HTR-8/SVneo (cell line): ENCODE measurements at regions not wholly inside any gene's neighbourhood (a gene's known extent, or its start where the extent isn't known, plus 50 kb on each side); places are given as distances from the start of the nearest gene placed in this dataset.
"Not testable (repeated sequence)": the region's sequence is repeated elsewhere in the genome, so short reads cannot be mapped to it uniquely, and the experiment has no call there.

Experiments used
- DNase-seq: peaks from one replicate; pipeline ENCODE4 v3.0.0; 2011; ENCODE audit warnings: low spot score, mixed read lengths; ENCODE audit not compliant: insufficient read length
- FAIRE-seq: peaks from 2 replicates; lab custom pipeline; 2011; peaks lifted over from hg19 to GRCh38; lab: Jason Lieb, UNC

DNA sequence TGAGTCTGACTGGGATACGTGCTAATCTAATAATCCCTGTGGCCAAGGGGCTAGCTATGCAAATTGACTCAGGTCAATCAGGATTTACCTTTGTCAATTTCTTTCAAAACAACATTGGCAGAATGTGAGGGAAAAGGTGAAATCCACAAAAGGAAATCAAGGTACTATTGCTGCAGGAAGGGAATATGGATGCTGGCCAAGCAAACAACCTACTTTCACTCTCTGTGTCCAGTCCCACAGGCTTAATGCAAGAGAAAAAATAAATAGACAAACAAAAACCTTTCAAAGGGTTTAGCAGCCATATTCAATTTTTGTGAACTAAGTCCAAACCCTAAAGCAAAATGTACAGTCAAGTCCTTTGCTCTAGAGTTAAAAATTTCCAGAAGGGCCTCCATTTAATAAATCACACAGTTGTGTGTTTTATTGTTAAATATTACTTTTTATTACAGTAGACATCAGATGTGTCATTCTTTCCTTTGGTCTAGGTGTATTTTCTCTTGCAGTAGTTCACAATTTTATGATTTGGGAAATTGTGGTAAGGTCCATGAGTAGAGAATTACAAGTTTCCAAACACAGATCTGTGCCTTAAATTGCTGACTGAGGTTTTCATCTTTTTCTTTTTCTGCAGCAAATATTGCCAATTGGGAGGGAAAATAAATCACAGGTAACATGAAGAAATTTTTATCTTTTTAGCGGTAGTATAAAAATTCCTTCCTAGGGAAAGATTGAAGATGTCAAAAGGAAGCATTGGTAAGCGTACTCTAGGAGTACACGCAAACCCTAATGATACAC is 309.1 kb downstream of the DMAC1 start:
- DNase-seq (no peak), FAIRE-seq (no peak)

DNA sequence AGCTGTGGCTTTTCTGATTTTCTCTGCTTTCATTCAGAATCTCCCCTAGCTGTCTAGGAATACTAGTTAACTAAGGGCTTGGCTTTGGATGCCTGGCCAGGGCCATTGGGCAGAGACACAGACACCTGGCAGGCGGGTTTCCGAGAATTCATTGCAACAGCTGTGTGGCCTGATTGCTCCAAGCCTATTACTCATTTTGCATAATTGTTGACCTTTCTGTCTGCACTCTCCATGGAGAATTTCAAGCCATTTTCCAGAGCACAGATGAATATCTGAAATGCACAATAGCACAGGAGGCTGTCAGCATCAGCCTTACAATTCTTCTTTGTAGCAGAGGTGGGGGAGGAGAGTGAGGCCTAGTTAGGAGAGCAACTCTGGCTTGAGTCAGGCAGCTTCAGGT is 310.5 kb downstream of the DMAC1 start:
- DNase-seq (no peak), FAIRE-seq (no peak)

- DNase-seq, FAIRE-seq: not testable (repeated sequence)
These were observed 315.6 kb downstream of the DMAC1 start for GRCh38 chr9:7484014-7484413.

DNA sequence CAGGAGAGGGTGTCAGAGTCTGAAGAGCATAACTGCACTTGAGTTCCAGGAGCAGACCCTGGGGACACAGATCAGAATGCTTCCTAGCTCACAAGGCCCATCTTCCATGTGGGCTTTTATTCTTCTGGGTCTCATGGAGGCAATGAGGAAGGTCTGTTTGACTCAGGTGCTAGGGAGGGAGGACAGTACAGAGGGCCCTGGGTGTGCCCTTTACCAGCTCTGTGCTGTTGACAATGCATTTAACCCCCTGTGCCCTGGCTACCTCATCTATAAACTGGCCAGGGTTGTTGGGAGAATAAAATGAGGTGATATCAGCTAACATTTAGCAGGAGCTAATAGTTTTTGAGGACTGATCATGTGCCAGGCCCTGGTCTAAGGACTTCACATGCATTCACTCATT is 318.0 kb downstream of the DMAC1 start:
- no peak for DNase-seq
- no peak for FAIRE-seq

GRCh38 chr9:7479300-7479699 is 320.3 kb downstream of the DMAC1 start:
- FAIRE-seq (no peak), DNase-seq (no peak)

GRCh38 chr9:7478646-7479045 is 320.9 kb downstream of the DMAC1 start:
- DNase-seq (no peak), FAIRE-seq (no peak)

GRCh38 chr9:7467186-7467585 is 332.4 kb downstream of the DMAC1 start:
- FAIRE-seq = no peak

DNA sequence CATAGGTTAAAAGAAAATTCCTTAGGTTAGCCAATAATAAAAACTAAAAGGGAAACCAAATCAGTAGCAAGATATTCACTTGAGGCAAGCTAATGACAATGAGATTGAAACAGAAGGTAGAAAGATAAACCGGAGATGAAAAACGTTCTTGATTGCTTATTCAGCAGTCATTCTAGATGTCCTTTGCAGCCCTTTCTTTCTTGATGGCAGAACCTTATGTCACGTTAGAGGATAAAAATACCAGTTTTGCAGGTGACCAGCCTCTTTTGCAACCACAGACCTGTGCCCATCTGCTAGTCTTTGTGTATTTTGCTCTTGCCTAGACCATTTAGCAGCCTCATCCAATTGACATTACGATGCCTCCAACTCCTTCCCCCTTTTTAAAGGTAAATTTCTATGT is 337.8 kb downstream of the DMAC1 start:
- no peak for FAIRE-seq
- DNase-seq = no peak

More at GRCh38 chr9:7467186-7467585, 332.4 kb downstream of the DMAC1 start:
- DNase-seq = no peak

GRCh38 chr9:7456793-7457530 is 342.6 kb downstream of the DMAC1 start:
- DNase-seq (no peak), FAIRE-seq (no peak)

DNA sequence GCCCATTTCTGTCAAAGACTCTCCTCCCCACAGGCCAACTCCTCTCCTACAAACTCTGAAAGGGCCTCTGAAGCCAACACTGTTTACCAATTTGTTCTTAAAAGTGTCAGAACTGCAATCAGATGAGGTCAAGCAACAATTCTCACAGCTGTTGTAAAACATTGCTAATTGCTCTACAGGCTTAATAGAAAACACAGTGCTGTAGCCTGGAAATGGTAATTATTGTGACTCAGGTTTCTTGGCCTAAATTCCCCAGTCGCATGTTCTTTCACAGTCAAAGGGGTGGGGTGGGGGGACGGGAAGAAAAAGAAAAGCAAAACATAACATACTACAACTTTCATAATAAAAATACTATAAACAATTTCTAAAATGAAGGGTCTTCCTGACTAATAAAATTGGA is 343.2 kb downstream of the DMAC1 start:
- no peak for DNase-seq
- FAIRE-seq = no peak

DNA sequence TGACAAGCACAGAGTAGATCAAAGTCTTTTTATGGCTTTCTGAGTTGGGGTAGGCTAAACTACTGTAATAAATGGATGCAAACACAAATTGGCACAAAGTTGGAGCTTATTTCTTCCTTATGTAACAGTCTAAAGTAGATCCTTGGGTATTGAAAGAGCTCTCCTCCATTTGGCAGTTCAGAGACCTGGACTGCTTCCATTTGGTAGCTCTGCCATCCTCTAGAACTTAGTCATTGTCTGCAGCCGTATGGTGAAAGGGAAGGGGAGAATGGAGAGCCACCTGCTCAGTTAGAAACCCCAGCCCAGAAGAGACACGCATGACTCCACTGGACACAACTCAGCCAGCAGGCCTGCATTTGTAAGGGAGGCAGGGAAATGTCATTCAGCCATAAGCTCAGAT is 345.0 kb downstream of the DMAC1 start:
- FAIRE-seq (no peak), DNase-seq (no peak)

DNA sequence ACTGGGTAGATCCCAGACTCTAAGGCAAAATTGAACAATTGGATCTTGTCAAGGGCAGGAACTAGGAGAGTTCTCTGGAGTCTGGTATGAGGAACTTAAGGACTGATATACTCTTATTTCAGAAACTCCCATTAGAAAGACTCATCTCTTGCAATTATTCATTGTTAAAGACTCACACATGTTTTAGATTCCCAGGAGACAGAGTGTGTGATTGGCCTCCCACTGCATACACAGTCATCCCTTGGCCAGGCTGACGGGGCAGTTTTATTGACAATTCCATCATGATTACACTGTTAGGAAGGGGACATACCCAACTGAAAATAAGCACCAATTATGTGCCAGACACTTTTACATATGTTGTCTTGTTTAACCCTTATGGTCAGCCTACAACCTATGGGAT is 347.2 kb downstream of the DMAC1 start:
- DNase-seq = no peak
- FAIRE-seq = no peak

DNA sequence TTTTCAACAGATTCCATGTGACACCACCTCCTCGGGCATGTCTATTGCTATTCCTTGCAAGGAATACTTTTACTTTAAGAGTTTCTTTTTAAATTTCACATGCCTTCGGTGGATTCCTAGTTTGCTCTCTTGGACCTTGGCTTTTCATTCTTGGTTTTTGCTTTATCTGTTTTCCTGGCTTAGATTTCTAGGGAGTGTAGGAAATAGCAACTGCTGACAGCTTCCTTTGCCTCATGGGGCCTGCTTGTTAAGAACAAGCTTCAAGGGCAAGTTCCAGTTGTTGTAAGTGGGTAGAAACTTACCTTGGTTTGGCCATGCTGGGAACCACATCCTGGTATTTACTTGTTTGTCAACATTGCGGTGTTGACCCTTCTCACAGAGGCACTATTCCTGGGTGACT is 348.5 kb downstream of the DMAC1 start:
- FAIRE-seq (no peak), DNase-seq (no peak)

- DNase-seq (no peak), FAIRE-seq (no peak)
These were observed 356.0 kb downstream of the DMAC1 start for GRCh38 chr9:7443541-7443940.

DNA sequence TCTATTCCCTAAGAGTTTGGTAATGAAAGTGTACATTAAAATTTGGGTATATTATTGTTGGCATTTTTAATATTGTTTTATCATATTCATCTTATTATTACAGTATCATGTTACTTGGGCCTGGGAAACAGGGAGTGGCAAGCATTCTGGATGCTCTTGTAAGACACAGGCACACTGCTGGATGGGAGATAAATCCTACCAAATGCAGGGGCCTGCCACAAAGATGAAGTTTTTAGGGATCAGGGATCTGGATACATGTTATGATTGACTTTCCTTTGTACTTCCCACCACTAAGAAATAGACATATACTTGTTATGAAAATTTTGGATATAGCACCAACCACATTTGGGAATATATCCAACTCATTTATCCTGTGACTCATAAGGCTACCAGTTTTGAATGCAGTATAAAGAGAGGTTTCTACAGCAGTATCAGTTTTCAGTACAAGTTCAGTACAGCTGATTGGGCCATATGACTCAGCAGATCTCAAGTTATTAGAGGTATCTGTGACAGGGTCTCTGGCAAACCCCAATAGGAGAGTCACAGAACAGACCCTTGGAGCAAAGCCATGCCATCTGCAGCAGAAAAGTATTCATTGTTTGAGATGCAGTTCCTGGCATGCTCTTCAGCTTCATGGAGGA is 360.1 kb downstream of the DMAC1 start:
- DNase-seq (no peak), FAIRE-seq (no peak)

- DNase-seq (no peak), FAIRE-seq (no peak)
These were observed 362.8 kb downstream of the DMAC1 start for GRCh38 chr9:7436754-7437153.

GRCh38 chr9:7433508-7434292 is 365.9 kb downstream of the DMAC1 start:
- DNase-seq = no peak
- FAIRE-seq = no peak

DNA sequence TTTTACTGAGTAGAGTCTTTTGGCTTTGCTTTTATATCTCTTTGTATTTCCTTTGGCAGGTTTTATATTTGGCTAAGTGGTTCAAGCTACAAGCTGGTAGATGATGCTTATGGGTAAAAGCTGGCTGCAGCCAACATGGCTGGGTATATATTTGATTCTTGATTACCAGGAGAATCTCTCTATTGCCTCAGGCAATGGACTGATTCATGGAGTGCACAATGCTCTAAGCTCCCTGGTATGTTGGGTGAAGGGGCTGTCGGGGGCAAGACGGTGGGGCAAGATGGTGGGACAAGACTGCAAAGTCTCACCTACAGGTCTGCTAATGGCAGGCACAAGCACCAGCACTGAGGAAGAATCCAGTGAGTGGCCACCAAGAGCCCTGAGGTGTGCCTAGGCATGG is 366.6 kb downstream of the DMAC1 start:
- no peak for DNase-seq
- FAIRE-seq = no peak

GRCh38 chr9:7417397-7417796 is 382.2 kb downstream of the DMAC1 start:
- DNase-seq, FAIRE-seq: not testable (repeated sequence)

DNA sequence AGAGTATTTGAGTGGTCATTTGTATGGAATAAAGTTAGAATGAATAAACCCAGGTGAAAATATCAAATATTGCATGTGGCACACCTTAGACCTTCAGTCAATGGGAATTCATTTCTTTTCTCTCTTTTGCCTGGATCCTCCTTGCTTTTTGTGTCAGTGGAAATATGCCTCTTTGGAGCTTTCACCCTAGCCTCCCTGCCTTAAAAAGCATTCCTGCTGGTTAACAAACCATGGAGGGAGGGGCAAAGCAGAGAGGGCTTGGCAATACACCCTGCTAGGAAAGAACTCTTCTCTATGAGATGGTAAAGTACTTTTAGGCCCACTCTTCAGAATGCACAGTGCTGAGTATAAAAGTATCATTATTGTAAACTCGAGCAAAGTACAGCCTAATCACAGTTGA is 383.7 kb downstream of the DMAC1 start:
- FAIRE-seq = no peak
- no peak for DNase-seq
